ENCODE measurements at regions not wholly inside any gene's neighbourhood (a gene's known extent, or its start where the extent isn't known, plus 50 kb on each side); places are given as distances from the start of the nearest gene placed in this dataset.

GRCh38 chr2:34365512-34365911, 766.4 kb upstream of the FAM98A start:
- TF ChIP-seq POLR2AphosphoS5 (IDR thresholded peaks at IDR 0.05), result no peak
- TF ChIP-seq, protein P1, sequence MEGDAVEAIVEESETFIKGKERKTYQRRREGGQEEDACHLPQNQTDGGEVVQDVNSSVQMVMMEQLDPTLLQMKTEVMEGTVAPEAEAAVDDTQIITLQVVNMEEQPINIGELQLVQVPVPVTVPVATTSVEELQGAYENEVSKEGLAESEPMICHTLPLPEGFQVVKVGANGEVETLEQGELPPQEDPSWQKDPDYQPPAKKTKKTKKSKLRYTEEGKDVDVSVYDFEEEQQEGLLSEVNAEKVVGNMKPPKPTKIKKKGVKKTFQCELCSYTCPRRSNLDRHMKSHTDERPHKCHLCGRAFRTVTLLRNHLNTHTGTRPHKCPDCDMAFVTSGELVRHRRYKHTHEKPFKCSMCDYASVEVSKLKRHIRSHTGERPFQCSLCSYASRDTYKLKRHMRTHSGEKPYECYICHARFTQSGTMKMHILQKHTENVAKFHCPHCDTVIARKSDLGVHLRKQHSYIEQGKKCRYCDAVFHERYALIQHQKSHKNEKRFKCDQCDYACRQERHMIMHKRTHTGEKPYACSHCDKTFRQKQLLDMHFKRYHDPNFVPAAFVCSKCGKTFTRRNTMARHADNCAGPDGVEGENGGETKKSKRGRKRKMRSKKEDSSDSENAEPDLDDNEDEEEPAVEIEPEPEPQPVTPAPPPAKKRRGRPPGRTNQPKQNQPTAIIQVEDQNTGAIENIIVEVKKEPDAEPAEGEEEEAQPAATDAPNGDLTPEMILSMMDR (IDR thresholded peaks at IDR 0.05), result no peak
- no peak for TF ChIP-seq EP300 (IDR thresholded peaks at IDR 0.05)
- no peak for TF ChIP-seq POLR2A (IDR thresholded peaks at IDR 0.05)
